B cell (primary cell): ENCODE measurements at regions not wholly inside any gene's neighbourhood (a gene's known extent, or its start where the extent isn't known, plus 50 kb on each side); places are given as distances from the start of the nearest gene placed in this dataset.

Experiments used
- ATAC-seq: fragments of 200-7000 bp; cut with Tn5 transposase; one replicate; pipeline ENCODE4 v1.10.0; 2021; ENCODE audit warnings: low read depth, mild to moderate bottlenecking, moderate number of reproducible peaks, moderate library complexity
- CTCF ChIA-PET: fragments of 350-600 bp; sonication (Branson Sonifier 250); formaldehyde crosslinking; loops from one replicate; lab custom pipeline; 2021; ENCODE audit warnings: antibody characterized with exemption, inconsistent platforms; lab: Charles Lee
- POLR2A ChIA-PET: fragments of 350-600 bp; sonication (Branson Sonifier 250); formaldehyde crosslinking; loops from one replicate; lab custom pipeline; 2021; ENCODE audit warnings: antibody characterized with exemption; lab: Charles Lee
- DNase-seq: peaks from one replicate; pipeline ENCODE4 v3.0.0; 2013
- H2AFZ ChIP-seq: 2 replicates; pipeline ENCODE4 v1.6.1; 2012; ENCODE audit warnings: mild to moderate bottlenecking, low read depth, low read length; ENCODE audit not compliant: insufficient read depth, poor library complexity, severe bottlenecking
- H3K27ac ChIP-seq, 2 donors: 1 replicate in 1 of 2; 2 replicates in 1 of 2; pipeline ENCODE4 v1.5.1; 2012 to 2013; ENCODE audit warnings: low read length in 2 of 2, mild to moderate bottlenecking in 2 of 2, moderate library complexity in 1 of 2
- H3K27me3 ChIP-seq, 4 experiments: fragments of 200-600 bp in 1 of 4; sonication (generic) in 1 of 4; replicated peaks in 1 of 4; 1 replicate in 2 of 4; 2 replicates in 2 of 4; pipeline versions ENCODE4 v1.6.1 to v1.7.0; 2013 to 2016; ENCODE audit warnings: low read length in 3 of 4, mild to moderate bottlenecking in 2 of 4, mixed read lengths in 1 of 4, moderate library complexity in 1 of 4; ENCODE audit not compliant: insufficient read depth in 4 of 4, control insufficient read depth in 3 of 4; ENCODE audit errors: control extremely low read depth in 1 of 4
- H3K36me3 ChIP-seq, 2 experiments: replicated peaks in 1 of 2; 1 replicate in 1 of 2; 2 replicates in 1 of 2; pipeline versions ENCODE4 v1.6.1 to v1.7.1; 2013; ENCODE audit warnings: low read length in 1 of 2; ENCODE audit not compliant: insufficient read depth in 2 of 2, control insufficient read depth in 1 of 2; ENCODE audit errors: control extremely low read depth in 1 of 2, extremely low read depth in 1 of 2
- H3K4me1 ChIP-seq, 2 donors: fragments of 200-600 bp in 1 of 2; sonication (generic) in 1 of 2; 1 replicate in 1 of 2; 2 replicates in 1 of 2; pipeline versions ENCODE4 v1.5.1 to v1.6.1; 2013 to 2017; ENCODE audit warnings: low read length in 2 of 2; ENCODE audit not compliant: control insufficient read depth in 2 of 2, insufficient read depth in 2 of 2
- H3K4me2 ChIP-seq: replicated peaks from 2 replicates; pipeline ENCODE3; 2012; ENCODE audit warnings: mild to moderate bottlenecking, low read depth, low read length; ENCODE audit not compliant: poor library complexity, severe bottlenecking
- H3K4me3 ChIP-seq, 5 experiments: fragments of 200-600 bp in 1 of 5; sonication (generic) in 1 of 5; 1 replicate in 3 of 5; 2 replicates in 2 of 5; pipeline versions ENCODE4 v1.5.1 to v1.7.0; 2011 to 2016; ENCODE audit warnings: low read length in 4 of 5, mild to moderate bottlenecking in 4 of 5, low read depth in 2 of 5, control low read depth in 1 of 5, moderate library complexity in 1 of 5; ENCODE audit not compliant: insufficient read depth in 1 of 5; ENCODE audit errors: control extremely low read depth in 1 of 5, extremely low read depth in 1 of 5
- H3K79me2 ChIP-seq: fragments of 200-600 bp; sonication (generic); one replicate; pipeline ENCODE4 v1.6.0; 2016; ENCODE audit warnings: low read length; ENCODE audit not compliant: control insufficient read depth, insufficient read depth
- H3K9ac ChIP-seq: fragments of 200-600 bp; sonication (generic); 2 replicates; pipeline ENCODE4 v1.6.1; 2017; ENCODE audit warnings: mild to moderate bottlenecking, low read length, moderate library complexity
- H3K9me3 ChIP-seq, 3 donors: one replicate each; pipeline versions ENCODE4 v1.6.1 to v1.7.1; 2013; ENCODE audit warnings: low read length in 2 of 3; ENCODE audit not compliant: control insufficient read depth in 2 of 3, insufficient read depth in 1 of 3; ENCODE audit errors: control extremely low read depth in 1 of 3
- H4K20me1 ChIP-seq: 2 replicates; pipeline ENCODE4 v1.6.0; 2012; ENCODE audit warnings: mild to moderate bottlenecking, low read length; ENCODE audit not compliant: insufficient read depth, control insufficient read depth, poor library complexity, severe bottlenecking
- H3K27ac Mint-ChIP-seq: one replicate; pipeline ENCODE4 v1.8.0; 2021; ENCODE audit warnings: mixed read lengths
- H3K27me3 Mint-ChIP-seq: one replicate; pipeline ENCODE4 v1.8.0; 2021; ENCODE audit warnings: mixed read lengths
- H3K4me1 Mint-ChIP-seq: one replicate; pipeline ENCODE4 v1.8.0; 2021; ENCODE audit warnings: mixed read lengths
- H3K4me3 Mint-ChIP-seq: one replicate; pipeline ENCODE4 v1.8.0; 2021; ENCODE audit warnings: mixed read lengths
- H3K9me3 Mint-ChIP-seq: one replicate; pipeline ENCODE4 v1.8.0; 2022; ENCODE audit warnings: mixed read lengths; ENCODE audit not compliant: insufficient read depth
- CTCF ChIP-seq: fragments of 200-600 bp; IDR thresholded peaks from one replicate; pipeline ENCODE4 v1.8.0; 2022; ENCODE audit warnings: antibody characterized with exemption, mild to moderate bottlenecking
- EZH2 ChIP-seq: IDR thresholded peaks from 2 replicates; pipeline ENCODE4 v1.6.1; 2012; ENCODE audit warnings: borderline replicate concordance, low read depth, mild to moderate bottlenecking, moderate library complexity, low read length; ENCODE audit not compliant: insufficient read depth, poor library complexity, severe bottlenecking
- WGBS: methylation state at CpG from one replicate; pipeline ENCODE4 v1.1.5; 2013; ENCODE audit warnings: missing lambda C conversion rate; ENCODE audit not compliant: insufficient coverage; 5-methylcytosine and 5-hydroxymethylcytosine counted together
- intact Hi-C: fragments of 100-400 bp; cut with micrococcal nuclease; formaldehyde crosslinking; loops from one replicate; pipeline ENCODE4 v1.10.0; 2022

GRCh38 chr13:112249644-112250610 is 126.2 kb upstream of the SPACA7 start:
- Histone ChIP-seq H3K9ac (no peak overlapping the region), H3K79me2 (no peaks in the 10 kb centered on the region), H3K36me3 (no peaks in the 10 kb centered on the region), H4K20me1 (no peaks in the 10 kb centered on the region), H3K4me3 (no peak overlapping the region), H3K4me1 (no peaks in the 10 kb centered on the region), H3K9me3 (peaks cover 0 to 28% (median 0%) of the 10 kb centered on the region in 3 donors), H2AFZ (no peak overlapping the region), H3K27me3 (no peaks in the 10 kb centered on the region), H3K27ac (no peak overlapping the region), H3K4me2 (no peak overlapping the region)
- no peak for TF ChIP-seq EZH2
- TF ChIP-seq CTCF = no peak
- H3K4me1 Mint-ChIP-seq = no peaks in the 10 kb centered on the region
- no peak overlapping the region for H3K4me3 Mint-ChIP-seq
- ATAC-seq = no peak
- intact Hi-C loops = no loop called here
- no peaks in the 10 kb centered on the region for H3K9me3 Mint-ChIP-seq
- POLR2A ChIA-PET = no interaction called here
- 85% methylated on average over 39 of the region's 39 CpGs for WGBS
- no peak for DNase-seq
- CTCF ChIA-PET = no interaction called here
- H3K27me3 Mint-ChIP-seq = peaks cover 5% of the 10 kb centered on the region
- H3K27ac Mint-ChIP-seq = no peak overlapping the region

- CTCF ChIA-PET = no interaction called here
- Histone ChIP-seq H3K27ac (no peak overlapping the region), H3K9me3 (peaks cover 0 to 36% (median 0%) of the 10 kb centered on the region in 3 donors), H3K9ac (no peak overlapping the region), H3K36me3 (no peaks in the 10 kb centered on the region), H3K79me2 (no peaks in the 10 kb centered on the region), H3K27me3 (no peaks in the 10 kb centered on the region), H3K4me2 (no peak overlapping the region), H2AFZ (no peak overlapping the region), H3K4me1 (no peaks in the 10 kb centered on the region), H4K20me1 (no peaks in the 10 kb centered on the region), H3K4me3 (no peak overlapping the region)
- Mint-ChIP-seq H3K27me3 (peaks cover 10% of the 10 kb centered on the region), H3K27ac (no peak overlapping the region), H3K9me3 (peaks cover 4% of the 10 kb centered on the region), H3K4me3 (no peak overlapping the region), H3K4me1 (no peaks in the 10 kb centered on the region)
- ATAC-seq (no peak), DNase-seq (no peak)
- no peak for TF ChIP-seq CTCF
- no peak for TF ChIP-seq EZH2
- intact Hi-C loops = no loop called here
- WGBS = 87% methylated on average over 22 of the region's 22 CpGs
- POLR2A ChIA-PET = no interaction called here
Observed at GRCh38 chr13:112250788-112251445, 125.2 kb upstream of the SPACA7 start.
